Thyroid gland (tissue), 4 donors: ENCODE measurements at regions not wholly inside any gene's neighbourhood (a gene's known extent, or its start where the extent isn't known, plus 50 kb on each side); places are given as distances from the start of the nearest gene placed in this dataset.
"Not testable (repeated sequence)": the region's sequence is repeated elsewhere in the genome, so short reads cannot be mapped to it uniquely, and the experiment has no call there.

ENCODE experiments used
- POLR2A ChIP-seq, 2 donors: fragments of 450-650 bp; IDR thresholded peaks; one replicate each; pipeline ENCODE4 v1.6.1; 2017; ENCODE audit warnings: antibody characterized with exemption in 2 of 2, mild to moderate bottlenecking in 2 of 2, moderate library complexity in 1 of 2
- TF ChIP-seq, protein P1 (sequence below), 6 experiments: fragments of 200-600 bp in 3 of 6; fragments of 450-650 bp in 3 of 6; sonication (generic) in 3 of 6; IDR thresholded peaks; one replicate each; pipeline ENCODE4 v1.5.1; 2016 to 2019; ENCODE audit warnings: antibody characterized with exemption in 6 of 6, mild to moderate bottlenecking in 2 of 6, inconsistent platforms in 1 of 6, moderate library complexity in 1 of 6

DNA sequence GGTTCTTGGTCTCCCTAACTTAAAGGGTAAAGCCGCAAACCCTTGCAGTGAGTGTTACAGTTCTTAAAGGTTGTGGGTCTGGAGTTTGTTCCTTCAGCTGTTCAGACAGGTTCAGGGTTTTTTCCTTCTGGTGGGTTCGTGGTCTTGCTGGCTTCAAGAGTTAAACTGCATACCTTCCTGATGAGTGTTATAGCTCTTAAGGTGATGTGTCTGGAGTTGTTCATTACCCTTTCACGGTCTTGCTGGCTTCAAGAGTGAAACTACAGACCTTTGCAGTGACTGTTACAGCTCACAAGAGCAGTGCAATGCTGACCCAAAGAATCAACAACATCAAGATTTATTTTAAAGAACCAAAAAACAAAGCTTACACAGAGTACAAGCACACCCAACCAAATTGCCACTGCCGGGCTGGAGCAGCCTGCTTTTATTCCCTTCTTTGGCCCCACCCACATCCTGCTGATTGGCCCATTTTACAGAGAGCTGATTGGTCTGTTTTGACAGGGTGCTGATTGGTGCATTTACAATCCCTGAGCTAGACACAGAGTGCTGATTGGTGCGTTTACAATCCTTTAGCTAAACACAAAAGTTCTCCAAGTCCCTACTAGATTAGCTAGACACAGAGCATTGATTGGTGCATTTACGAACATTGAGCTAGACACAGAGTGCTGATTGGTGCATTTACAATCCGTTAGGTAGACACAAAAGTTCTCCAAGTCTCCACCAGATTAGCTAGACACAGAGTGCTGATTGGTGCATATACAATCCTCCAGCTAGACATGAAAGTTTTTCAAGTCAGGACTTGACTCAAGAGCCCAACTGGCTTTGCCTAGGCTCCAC, 121.2 kb upstream of the TMEM170B start:
- TF ChIP-seq, protein P1, sequence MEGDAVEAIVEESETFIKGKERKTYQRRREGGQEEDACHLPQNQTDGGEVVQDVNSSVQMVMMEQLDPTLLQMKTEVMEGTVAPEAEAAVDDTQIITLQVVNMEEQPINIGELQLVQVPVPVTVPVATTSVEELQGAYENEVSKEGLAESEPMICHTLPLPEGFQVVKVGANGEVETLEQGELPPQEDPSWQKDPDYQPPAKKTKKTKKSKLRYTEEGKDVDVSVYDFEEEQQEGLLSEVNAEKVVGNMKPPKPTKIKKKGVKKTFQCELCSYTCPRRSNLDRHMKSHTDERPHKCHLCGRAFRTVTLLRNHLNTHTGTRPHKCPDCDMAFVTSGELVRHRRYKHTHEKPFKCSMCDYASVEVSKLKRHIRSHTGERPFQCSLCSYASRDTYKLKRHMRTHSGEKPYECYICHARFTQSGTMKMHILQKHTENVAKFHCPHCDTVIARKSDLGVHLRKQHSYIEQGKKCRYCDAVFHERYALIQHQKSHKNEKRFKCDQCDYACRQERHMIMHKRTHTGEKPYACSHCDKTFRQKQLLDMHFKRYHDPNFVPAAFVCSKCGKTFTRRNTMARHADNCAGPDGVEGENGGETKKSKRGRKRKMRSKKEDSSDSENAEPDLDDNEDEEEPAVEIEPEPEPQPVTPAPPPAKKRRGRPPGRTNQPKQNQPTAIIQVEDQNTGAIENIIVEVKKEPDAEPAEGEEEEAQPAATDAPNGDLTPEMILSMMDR (IDR thresholded peaks at IDR 0.05) = not testable (repeated sequence)
- TF ChIP-seq POLR2A (IDR thresholded peaks at IDR 0.05) = not testable (repeated sequence)
